SU-DHL-6 (cell line): ENCODE measurements at regions not wholly inside any gene's neighbourhood (a gene's known extent, or its start where the extent isn't known, plus 50 kb on each side); places are given as distances from the start of the nearest gene placed in this dataset.

Experiments
- EZH2phosphoT487 ChIP-seq: fragments of 200-600 bp; sonication (generic), shearing (Covaris generic); conservative IDR thresholded peaks from 2 replicates; pipeline ENCODE4 v1.6.1; 2018; ENCODE audit warnings: mild to moderate bottlenecking, antibody characterized with exemption, low read length, moderate library complexity, mixed read lengths
- TF ChIP-seq, protein P1 (sequence below): fragments of 200-600 bp; sonication (generic); IDR thresholded peaks from one replicate; pipeline ENCODE4 v1.5.1; 2017; ENCODE audit warnings: antibody characterized with exemption, mild to moderate bottlenecking, low read length, moderate library complexity; ENCODE audit not compliant: insufficient read depth, poor library complexity, severe bottlenecking

DNA sequence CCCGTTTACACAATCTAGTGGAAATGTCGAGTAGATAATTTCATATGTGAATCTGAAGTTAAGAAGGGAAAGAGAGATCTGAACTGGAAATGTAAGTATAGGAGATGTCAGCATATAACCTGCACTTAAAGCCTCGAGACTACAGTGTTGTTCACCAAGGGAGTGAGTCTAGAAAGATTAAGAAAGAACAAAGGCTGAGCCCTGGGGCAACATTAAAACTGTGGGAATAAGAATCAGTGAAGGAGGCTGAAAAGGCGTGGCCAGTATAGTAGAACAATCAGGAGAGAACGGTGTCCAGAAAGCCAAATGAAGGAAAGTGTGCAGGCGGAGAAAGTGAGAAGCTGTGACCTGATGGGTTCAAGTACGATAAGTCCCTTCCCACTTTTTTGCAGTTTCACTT, 118.8 kb upstream of the TENM3 start:
- TF ChIP-seq, protein P1, sequence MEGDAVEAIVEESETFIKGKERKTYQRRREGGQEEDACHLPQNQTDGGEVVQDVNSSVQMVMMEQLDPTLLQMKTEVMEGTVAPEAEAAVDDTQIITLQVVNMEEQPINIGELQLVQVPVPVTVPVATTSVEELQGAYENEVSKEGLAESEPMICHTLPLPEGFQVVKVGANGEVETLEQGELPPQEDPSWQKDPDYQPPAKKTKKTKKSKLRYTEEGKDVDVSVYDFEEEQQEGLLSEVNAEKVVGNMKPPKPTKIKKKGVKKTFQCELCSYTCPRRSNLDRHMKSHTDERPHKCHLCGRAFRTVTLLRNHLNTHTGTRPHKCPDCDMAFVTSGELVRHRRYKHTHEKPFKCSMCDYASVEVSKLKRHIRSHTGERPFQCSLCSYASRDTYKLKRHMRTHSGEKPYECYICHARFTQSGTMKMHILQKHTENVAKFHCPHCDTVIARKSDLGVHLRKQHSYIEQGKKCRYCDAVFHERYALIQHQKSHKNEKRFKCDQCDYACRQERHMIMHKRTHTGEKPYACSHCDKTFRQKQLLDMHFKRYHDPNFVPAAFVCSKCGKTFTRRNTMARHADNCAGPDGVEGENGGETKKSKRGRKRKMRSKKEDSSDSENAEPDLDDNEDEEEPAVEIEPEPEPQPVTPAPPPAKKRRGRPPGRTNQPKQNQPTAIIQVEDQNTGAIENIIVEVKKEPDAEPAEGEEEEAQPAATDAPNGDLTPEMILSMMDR: no peak
- TF ChIP-seq EZH2phosphoT487: no peak
